Gastrocnemius medialis (tissue), 4 donors: ENCODE measurements at regions not wholly inside any gene's neighbourhood (a gene's known extent, or its start where the extent isn't known, plus 50 kb on each side); places are given as distances from the start of the nearest gene placed in this dataset.

ENCODE experiments used
- ATAC-seq, 2 donors: fragments of 150-250 bp; one replicate each; pipeline ENCODE4 v1.9.1; 2016
- DNase-seq, 2 donors: peaks; one replicate each; pipeline ENCODE4 v3.0.0-alpha.2; 2019
- H3K27ac ChIP-seq, 4 donors: fragments of 200-600 bp; sonication (generic); 1 replicate in 1 of 4; 2 replicates in 3 of 4; pipeline ENCODE4 v1.5.1; 2016 to 2018; ENCODE audit warnings: mild to moderate bottlenecking in 2 of 4, moderate library complexity in 1 of 4
- H3K27me3 ChIP-seq, 3 donors: fragments of 200-600 bp; sonication (generic) in 2 of 3; 1 replicate in 1 of 3; 2 replicates in 2 of 3; pipeline versions ENCODE4 v1.5.1 to v1.6.0; 2016 to 2019; ENCODE audit warnings: mild to moderate bottlenecking in 1 of 3, moderate library complexity in 1 of 3
- H3K36me3 ChIP-seq, 2 donors: fragments of 200-600 bp; sonication (generic) in 1 of 2; one replicate each; pipeline ENCODE4 v1.5.1; 2017 to 2018
- H3K4me1 ChIP-seq, 2 donors: fragments of 200-600 bp; sonication (generic) in 1 of 2; one replicate each; pipeline ENCODE4 v1.5.1; 2016 to 2017; ENCODE audit warnings: mild to moderate bottlenecking in 2 of 2
- H3K4me3 ChIP-seq, 4 donors: fragments of 200-600 bp; sonication (generic) in 3 of 4; 1 replicate in 1 of 4; 2 replicates in 3 of 4; pipeline ENCODE4 v1.5.1; 2016 to 2019; ENCODE audit warnings: mild to moderate bottlenecking in 2 of 4
- H3K9me3 ChIP-seq, 3 donors: fragments of 200-600 bp; sonication (generic) in 2 of 3; 1 replicate in 1 of 3; 2 replicates in 2 of 3; pipeline ENCODE4 v1.5.1; 2016 to 2019
- CTCF ChIP-seq, 5 experiments: fragments of 450-650 bp in 3 of 5; fragments of 200-600 bp in 2 of 5; sonication (generic) in 2 of 5; IDR thresholded peaks in 4 of 5; conservative IDR thresholded peaks in 1 of 5; 1 replicate in 4 of 5; 2 replicates in 1 of 5; pipeline ENCODE4 v1.5.1; 2016 to 2019; ENCODE audit warnings: antibody characterized with exemption in 5 of 5, mild to moderate bottlenecking in 3 of 5, moderate library complexity in 3 of 5
- POLR2A ChIP-seq, 2 donors: fragments of 450-650 bp; IDR thresholded peaks; one replicate each; pipeline ENCODE4 v1.6.1; 2017; ENCODE audit warnings: antibody characterized with exemption in 2 of 2, mild to moderate bottlenecking in 2 of 2, moderate library complexity in 2 of 2
- in situ Hi-C, 4 donors: fragments of 200-750 bp; cut with MboI; loops; one replicate each; pipeline versions ENCODE4 v1.15.0 to v1.8.0; 2017; ENCODE audit warnings: low sequenced_read_pairs in 4 of 4
- intact Hi-C: fragments of 100-400 bp; cut with DNase I; formaldehyde crosslinking; loops from one replicate; pipeline ENCODE4 v1.15.1; 2023; ENCODE audit warnings: low total_unique reads

- no peaks in the 10 kb centered on the region for H3K36me3 ChIP-seq
- ATAC-seq (no peak), DNase-seq (no peak)
- no peaks in the 10 kb centered on the region for H3K27me3 ChIP-seq
- H3K4me1 ChIP-seq = no peaks in the 10 kb centered on the region
- no peaks in the 10 kb centered on the region for H3K9me3 ChIP-seq
- in situ Hi-C loops = no loop called here
- H3K27ac ChIP-seq = no peak overlapping the region
- TF ChIP-seq POLR2A (IDR thresholded peaks at IDR 0.05) (no peak), CTCF (IDR thresholded peaks at IDR 0.05 in 4 of 5, conservative IDR thresholded peaks at IDR 0.05 in 1 of 5) (no peak)
- intact Hi-C loops = no loop called here
- no peak overlapping the region for H3K4me3 ChIP-seq
Observed at GRCh38 chr13:100753376-100753775, 78.8 kb upstream of the TMTC4 start.

- no peak overlapping the region for H3K4me3 ChIP-seq
- no peaks in the 10 kb centered on the region for H3K27me3 ChIP-seq
- DNase-seq = no peak
- no peaks in the 10 kb centered on the region for H3K9me3 ChIP-seq
- H3K4me1 ChIP-seq = no peaks in the 10 kb centered on the region
- intact Hi-C loops = no loop called here
- TF ChIP-seq CTCF (IDR thresholded peaks at IDR 0.05 in 4 of 5, conservative IDR thresholded peaks at IDR 0.05 in 1 of 5) (no peak), POLR2A (IDR thresholded peaks at IDR 0.05) (no peak)
- no peaks in the 10 kb centered on the region for H3K36me3 ChIP-seq
- no peak overlapping the region for H3K27ac ChIP-seq
- in situ Hi-C loops = no loop called here
- ATAC-seq = no peak
Observed at GRCh38 chr13:100751826-100752225, 77.2 kb upstream of the TMTC4 start.

DNA sequence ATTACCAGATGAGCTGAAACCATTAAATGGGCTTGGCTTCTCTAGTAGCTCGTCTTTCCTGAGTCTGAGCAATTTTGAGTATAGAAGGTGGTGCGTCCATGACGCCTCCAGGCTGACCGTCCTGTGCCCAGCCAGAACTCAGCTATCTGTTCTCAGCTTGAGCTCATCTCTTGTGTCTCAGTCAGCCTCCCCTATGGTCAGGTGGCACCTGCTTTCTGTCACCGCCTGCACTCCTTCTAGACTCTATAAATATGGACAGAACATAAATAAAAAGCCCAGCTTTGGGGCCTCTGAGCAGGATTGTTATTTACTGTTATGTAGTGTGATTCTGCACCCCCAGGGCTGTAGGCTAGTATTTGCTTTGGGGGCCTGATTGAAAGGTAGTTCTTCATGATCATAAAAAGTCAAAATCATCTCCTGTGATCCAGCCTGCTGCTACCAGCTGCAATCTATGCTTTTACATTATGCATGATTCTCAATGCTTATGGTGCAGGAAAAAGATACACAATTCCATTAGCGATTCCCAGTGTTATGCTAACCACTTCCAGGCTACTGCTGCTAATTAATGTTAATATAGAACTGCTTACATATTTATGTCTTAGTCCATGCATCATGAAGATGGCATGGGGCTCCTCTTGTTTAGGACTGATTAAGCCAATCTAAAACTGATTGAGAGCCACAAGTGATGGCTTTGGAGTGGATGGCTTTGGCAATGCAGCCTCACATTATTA, 72.5 kb upstream of the TMTC4 start:
- DNase-seq (no peak), ATAC-seq (no peak)
- H3K27me3 ChIP-seq = no peaks in the 10 kb centered on the region
- TF ChIP-seq CTCF (IDR thresholded peaks at IDR 0.05 in 4 of 5, conservative IDR thresholded peaks at IDR 0.05 in 1 of 5) (no peak), POLR2A (IDR thresholded peaks at IDR 0.05) (no peak)
- in situ Hi-C loops = no loop called here
- no peaks in the 10 kb centered on the region for H3K4me1 ChIP-seq
- no peak overlapping the region for H3K27ac ChIP-seq
- no peaks in the 10 kb centered on the region for H3K9me3 ChIP-seq
- intact Hi-C loops = no loop called here
- H3K4me3 ChIP-seq = no peak overlapping the region
- no peaks in the 10 kb centered on the region for H3K36me3 ChIP-seq

- H3K27me3 ChIP-seq = no peaks in the 10 kb centered on the region
- in situ Hi-C loops (no loop called here), intact Hi-C loops (no loop called here)
- no peaks in the 10 kb centered on the region for H3K36me3 ChIP-seq
- H3K9me3 ChIP-seq = no peaks in the 10 kb centered on the region
- H3K4me3 ChIP-seq = no peak overlapping the region
- no peak overlapping the region for H3K27ac ChIP-seq
- ATAC-seq (no peak), DNase-seq (no peak)
- no peak for TF ChIP-seq POLR2A (IDR thresholded peaks at IDR 0.05)
- TF ChIP-seq CTCF (IDR thresholded peaks at IDR 0.05 in 4 of 5, conservative IDR thresholded peaks at IDR 0.05 in 1 of 5) = no peak
- H3K4me1 ChIP-seq = no peaks in the 10 kb centered on the region
Observed at GRCh38 chr13:100738176-100738855, 63.7 kb upstream of the TMTC4 start.
